ENCODE measurements at regions not wholly inside any gene's neighbourhood (a gene's known extent, or its start where the extent isn't known, plus 50 kb on each side); places are given as distances from the start of the nearest gene placed in this dataset.

GRCh38 chr13:105991622-105992277, 543.7 kb downstream of the EFNB2 start:
- peak overlapping the region; percentile 80 for H2AFZ ChIP-seq (replicated peaks; ENCODE audit: low read length, poor library complexity)
- in situ Hi-C loops (cut with MboI; ENCODE audit: low sequenced_read_pairs), result no loop called here
- WGBS, 2 experiments (ENCODE audit: extremely low coverage in 2 of 2, insufficient read length in 1 of 2), result 20% methylated on average over 3 of the region's 4 CpGs; no CpG with 5 or more reads in 1 of the 2 experiments
- peak overlapping the region; percentile 47 for H2AK9ac ChIP-seq (replicated peaks; ENCODE audit: low read depth, low read length, poor library complexity)
- H3K79me1 ChIP-seq (ENCODE audit: low read depth in 1 of 2, low read length in 2 of 2), result no peaks in the 10 kb centered on the region
- H3K27me3 ChIP-seq (ENCODE audit: control insufficient read depth, insufficient read depth, low read length), result no peaks in the 10 kb centered on the region
- no peak overlapping the region for H3K23ac ChIP-seq (ENCODE audit: low read depth, low read length)
- H3K4me3 ChIP-seq (ENCODE audit: insufficient read depth, low read depth, low read length), result no peak overlapping the region
- H3K4me2 ChIP-seq (ENCODE audit: low read depth, low read length), result peak overlapping the region; percentile 5
- peaks cover 9% of the 10 kb centered on the region for H3K4me1 ChIP-seq (ENCODE audit: control insufficient read depth, insufficient read depth, low read length)
- DNase-seq (peak; percentile 80), ATAC-seq (ENCODE audit: low read depth) (peak; percentile 83)
- no peak overlapping the region for H2AK5ac ChIP-seq (ENCODE audit: low read depth, low read length)
- CTCF ChIA-PET, result no interaction called here
- H3K4ac ChIP-seq (ENCODE audit: low read depth, low read length), result peak overlapping the region; percentile 26; the same call in 1 of the 2 replicates
- peaks cover 8% of the 10 kb centered on the region for H3K9me1 ChIP-seq (ENCODE audit: insufficient read depth, low read length)
- dilution Hi-C loops (cut with HindIII; ENCODE audit: low sequenced_read_pairs, unreplicated experiment), result no loop called here
- H4K8ac ChIP-seq (ENCODE audit: low read depth in 2 of 2, low read length in 2 of 2), result peak overlapping the region in 1 of 2 experiments; percentile 7; a peak in 1 of 4 replicates
- H2BK15ac ChIP-seq (ENCODE audit: low read depth, low read length), result 0 out of 3 replicates have a peak overlapping the region, but pooled peaks have one; percentile 37
- no peak overlapping the region for H3K27ac ChIP-seq (ENCODE audit: insufficient read depth, low read length)
- no TSS peak for BruUV-seq (replicated peaks)
- H3K9me3 ChIP-seq (ENCODE audit: control insufficient read depth, insufficient read depth, low read length), result no peaks in the 10 kb centered on the region
- intact Hi-C loops (cut with micrococcal nuclease), result no loop called here
- H4K5ac ChIP-seq (ENCODE audit: low read depth, low read length), result no peak overlapping the region
- no peaks in the 10 kb centered on the region for H4K20me1 ChIP-seq (ENCODE audit: insufficient read depth, low read length)
- no peak overlapping the region for H4K91ac ChIP-seq (ENCODE audit: insufficient read depth, low read depth, low read length)
- H3K9ac ChIP-seq (ENCODE audit: low read depth, low read length), result no peak overlapping the region
- no peak overlapping the region for H3K56ac ChIP-seq (ENCODE audit: extremely low read depth, insufficient read depth, low read length)
- no peak overlapping the region for H3K18ac ChIP-seq (ENCODE audit: low read depth, low read length)
- POLR2A ChIA-PET (ENCODE audit: unreplicated experiment), result no interaction called here
- TF ChIP-seq ELK1 (IDR thresholded peaks at IDR 0.05; ENCODE audit: borderline replicate concordance, low read depth, low read length), result no peak
- peak; percentile 95 for TF ChIP-seq CEBPB (IDR thresholded peaks at IDR 0.05; ENCODE audit: low read depth, low read length)
- no peak for TF ChIP-seq MXI1 (IDR thresholded peaks at IDR 0.05; ENCODE audit: borderline replicate concordance, low read depth, low read length)
- TF ChIP-seq FOS (IDR thresholded peaks at IDR 0.05; ENCODE audit: low read depth, low read length), result no peak
- TF ChIP-seq USF2 (IDR thresholded peaks at IDR 0.05; ENCODE audit: low read depth, low read length), result no peak
- H3K14ac ChIP-seq (replicated peaks; ENCODE audit: low read depth, low read length), result no peak overlapping the region
- peak overlapping the region; percentile 74; the same call in 1 of the 2 replicates for H2BK20ac ChIP-seq (ENCODE audit: low read depth, low read length)
- no peaks in the 10 kb centered on the region for H3K36me3 ChIP-seq (ENCODE audit: control insufficient read depth, insufficient read depth, low read length)
- peak overlapping the region; percentile 9 for H2BK5ac ChIP-seq (ENCODE audit: low read depth, low read length, poor library complexity, severe bottlenecking)
- peak overlapping the region; percentile 57 for H2BK120ac ChIP-seq (ENCODE audit: low read depth, low read length)

All from IMR-90 (cell line).